A549 (cell line): ENCODE measurements at regions not wholly inside any gene's neighbourhood (a gene's known extent, or its start where the extent isn't known, plus 50 kb on each side); places are given as distances from the start of the nearest gene placed in this dataset.

Experiments used
- ATAC-seq, 2 experiments: fragments of 200-7000 bp in 1 of 2; fragments of >200 bp in 1 of 2; cut with Nextera tagmentation in 1 of 2; cut with Tn5 transposase in 1 of 2; 3 replicates each; pipeline versions ENCODE4 v1.8.0 to v1.9.1; 2018 to 2020; ENCODE audit warnings: mild to moderate bottlenecking in 1 of 2, moderate library complexity in 1 of 2
- CTCF ChIA-PET: fragments of 300-600 bp; sonication (Branson Sonifier 250); formaldehyde crosslinking; extraction: SDS; loops from one replicate; lab custom pipeline; 2021; ENCODE audit warnings: antibody characterized with exemption, inconsistent platforms; lab: Yijun Ruan, JAX
- POLR2A ChIA-PET: fragments of 350-600 bp; formaldehyde crosslinking; extraction: SDS; loops from one replicate; lab custom pipeline; 2021; ENCODE audit warnings: antibody characterized with exemption, inconsistent platforms; lab: Yijun Ruan, JAX
- DNase-seq, 2 experiments: peaks; one replicate each; pipeline versions ENCODE4 v3.0.0 to v3.0.0-alpha.2; 2011 to 2016; ENCODE audit warnings: low read depth in 1 of 2, low spot score in 1 of 2
- FAIRE-seq: peaks from 2 replicates; lab custom pipeline; 2011; peaks lifted over from hg19 to GRCh38; lab: Jason Lieb, UNC
- H3K27ac ChIP-seq, 2 experiments: fragments of >200 bp; sonication (Bioruptor Twin); formaldehyde crosslinking; 3 replicates each; pipeline ENCODE4 v1.5.1; 2016 to 2017
- H3K4me1 ChIP-seq: fragments of >200 bp; sonication (Bioruptor Twin); formaldehyde crosslinking; 3 replicates; pipeline ENCODE4 v1.6.1; 2016
- H3K4me2 ChIP-seq: fragments of >200 bp; sonication (Bioruptor Twin); formaldehyde crosslinking; 3 replicates; pipeline ENCODE4 v1.6.1; 2016
- H3K4me3 ChIP-seq: fragments of >200 bp; sonication (Bioruptor Twin); formaldehyde crosslinking; 3 replicates; pipeline ENCODE4 v1.5.1; 2016
- H3K9me3 ChIP-seq: fragments of >200 bp; sonication (Bioruptor Twin); formaldehyde crosslinking; 3 replicates; pipeline ENCODE4 v1.6.1; 2016
- CEBPB ChIP-seq, 2 experiments: fragments of >200 bp in 1 of 2; sonication (Bioruptor Twin) in 1 of 2; formaldehyde crosslinking in 1 of 2; IDR thresholded peaks; 2 replicates each; pipeline ENCODE4 v1.6.1; 2012 to 2016
- CHD2 ChIP-seq: fragments of 150-350 bp; IDR thresholded peaks from 2 replicates; pipeline ENCODE4 v1.6.1; 2014; ENCODE audit warnings: low read length; ENCODE audit not compliant: partially characterized antibody
- CHD4 ChIP-seq: fragments of 200-600 bp; sonication (generic); IDR thresholded peaks from 2 replicates; pipeline ENCODE4 v1.6.1; 2016; ENCODE audit warnings: antibody characterized with exemption, mild to moderate bottlenecking, borderline replicate concordance
- FOSB ChIP-seq: fragments of 250-450 bp; sonication (Bioruptor Pico); IDR thresholded peaks from 2 replicates; pipeline ENCODE4 v1.5.0; 2020; ENCODE audit warnings: mild to moderate bottlenecking, moderate library complexity
- FOSL2 ChIP-seq, 2 experiments: fragments of 450-650 bp in 1 of 2; fragments of >200 bp in 1 of 2; sonication (Bioruptor Twin) in 1 of 2; formaldehyde crosslinking; IDR thresholded peaks; 2 replicates each; pipeline versions ENCODE4 v1.5.0 to v1.6.1; 2016 to 2020; ENCODE audit warnings: mild to moderate bottlenecking in 1 of 2, moderate library complexity in 1 of 2
- FOXS1 ChIP-seq: fragments of 250-450 bp; sonication (Bioruptor Pico); IDR thresholded peaks from 2 replicates; pipeline ENCODE4 v1.5.0; 2020; ENCODE audit warnings: mild to moderate bottlenecking, moderate library complexity
- HMGXB4 ChIP-seq: fragments of 250-450 bp; sonication (Bioruptor Pico); IDR thresholded peaks from 2 replicates; pipeline ENCODE4 v1.5.0; 2021; ENCODE audit warnings: mild to moderate bottlenecking, moderate library complexity, borderline replicate concordance
- HOXA7 ChIP-seq: fragments of 250-450 bp; sonication (Bioruptor Pico); IDR thresholded peaks from 2 replicates; pipeline ENCODE4 v1.5.0; 2020; ENCODE audit warnings: mild to moderate bottlenecking, moderate library complexity
- HOXB13 ChIP-seq: fragments of 250-450 bp; sonication (Bioruptor Pico); IDR thresholded peaks from 2 replicates; pipeline ENCODE4 v1.5.0; 2020; ENCODE audit warnings: low read depth, mild to moderate bottlenecking, moderate library complexity
- KDM1A ChIP-seq: fragments of 200-600 bp; sonication (generic); IDR thresholded peaks from 2 replicates; pipeline ENCODE4 v1.6.1; 2016; ENCODE audit warnings: low read depth, mild to moderate bottlenecking
- KDM5A ChIP-seq: fragments of 200-600 bp; sonication (generic); IDR thresholded peaks from 2 replicates; pipeline ENCODE4 v1.6.1; 2016; ENCODE audit warnings: antibody characterized with exemption, mild to moderate bottlenecking
- MAFK ChIP-seq: fragments of 450-650 bp; IDR thresholded peaks from 2 replicates; pipeline ENCODE4 v1.6.1; 2014; ENCODE audit not compliant: partially characterized antibody
- MAX ChIP-seq: IDR thresholded peaks from 2 replicates; pipeline ENCODE4 v1.6.1; 2012
- NPAS2 ChIP-seq: fragments of 250-450 bp; sonication (Bioruptor Pico); IDR thresholded peaks from 2 replicates; pipeline ENCODE4 v1.8.0; 2022; ENCODE audit warnings: mild to moderate bottlenecking, moderate library complexity, borderline replicate concordance
- POLR2A ChIP-seq: IDR thresholded peaks from 2 replicates; pipeline ENCODE4 v1.6.1; 2012; ENCODE audit warnings: mild to moderate bottlenecking, low read length
- POLR2AphosphoS2 ChIP-seq: conservative IDR thresholded peaks from 2 replicates; pipeline ENCODE4 v1.6.1; 2012; ENCODE audit warnings: low read length, improper control_type of control experiment, inconsistent platforms
- RFX5 ChIP-seq: fragments of 450-650 bp; IDR thresholded peaks from 2 replicates; pipeline ENCODE4 v1.7.1; 2014; ENCODE audit warnings: antibody characterized with exemption, mild to moderate bottlenecking, moderate library complexity
- RNF2 ChIP-seq: fragments of 200-600 bp; sonication (generic); IDR thresholded peaks from 2 replicates; pipeline ENCODE4 v1.6.1; 2016; ENCODE audit warnings: low read depth, mild to moderate bottlenecking, antibody characterized with exemption, moderate library complexity, borderline replicate concordance
- SMC3 ChIP-seq: fragments of >200 bp; sonication (Bioruptor Twin); formaldehyde crosslinking; IDR thresholded peaks from 3 replicates; pipeline ENCODE4 v1.6.1; 2018; ENCODE audit warnings: inconsistent platforms
- ZC3H11A ChIP-seq: fragments of 450-650 bp; IDR thresholded peaks from 2 replicates; pipeline ENCODE4 v1.6.1; 2014; ENCODE audit warnings: antibody characterized with exemption, mild to moderate bottlenecking
- WGBS: methylation state at CpG from one replicate; pipeline ENCODE4 v1.1.6; 2017; ENCODE audit errors: missing lambda C conversion rate; 5-methylcytosine and 5-hydroxymethylcytosine counted together
- TF ChIP-seq, protein P1 (sequence below): fragments of >200 bp; sonication (Bioruptor Twin); formaldehyde crosslinking; IDR thresholded peaks from 3 replicates; pipeline ENCODE4 v1.5.1; 2016
- TF ChIP-seq, protein P2 (sequence below): fragments of >200 bp; sonication (Bioruptor Twin); formaldehyde crosslinking; IDR thresholded peaks from 2 replicates; pipeline ENCODE4 v1.6.1; 2016

DNA sequence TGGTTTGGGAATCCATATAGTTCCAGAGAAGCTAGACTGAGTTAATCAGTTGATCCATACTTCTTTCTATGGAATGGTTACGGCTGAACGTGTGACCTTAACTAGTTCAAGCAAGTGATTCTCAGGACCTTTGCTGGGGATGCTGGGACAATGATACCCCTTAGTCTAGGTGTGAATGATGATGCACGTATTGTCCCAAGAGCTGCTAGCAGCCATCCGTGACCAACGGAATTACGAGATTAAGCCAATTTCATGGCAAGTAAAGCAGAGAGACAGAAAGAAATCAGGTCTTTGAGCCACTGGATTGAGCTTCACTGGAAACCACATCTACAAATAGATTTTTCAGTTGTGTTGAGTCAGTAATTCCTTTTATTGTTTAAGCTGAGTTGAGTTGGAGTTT lies 99.2 kb upstream of the LIFR start:
- Histone ChIP-seq H3K9me3 (no peaks in the 10 kb centered on the region), H3K4me3 (no peak overlapping the region), H3K27ac (no peak overlapping the region), H3K4me2 (no peak overlapping the region), H3K4me1 (peaks cover 1% of the 10 kb centered on the region; the same call in 2 of the 3 replicates)
- DNase-seq: no peak
- FAIRE-seq: no peak
- CTCF ChIA-PET: interaction anchor here (1.2 to 3.2 kb wide), 2 partner anchors 154 to 214 kb away, joined by 4 to 10 read pairs; no protein-coding TSS in a partner anchor
- TF ChIP-seq HOXA7 (CRISPR knock-in tag) (no peak), ZC3H11A (no peak), CHD4 (no peak), FOXS1 (CRISPR knock-in tag) (no peak)
- TF ChIP-seq, protein P1, sequence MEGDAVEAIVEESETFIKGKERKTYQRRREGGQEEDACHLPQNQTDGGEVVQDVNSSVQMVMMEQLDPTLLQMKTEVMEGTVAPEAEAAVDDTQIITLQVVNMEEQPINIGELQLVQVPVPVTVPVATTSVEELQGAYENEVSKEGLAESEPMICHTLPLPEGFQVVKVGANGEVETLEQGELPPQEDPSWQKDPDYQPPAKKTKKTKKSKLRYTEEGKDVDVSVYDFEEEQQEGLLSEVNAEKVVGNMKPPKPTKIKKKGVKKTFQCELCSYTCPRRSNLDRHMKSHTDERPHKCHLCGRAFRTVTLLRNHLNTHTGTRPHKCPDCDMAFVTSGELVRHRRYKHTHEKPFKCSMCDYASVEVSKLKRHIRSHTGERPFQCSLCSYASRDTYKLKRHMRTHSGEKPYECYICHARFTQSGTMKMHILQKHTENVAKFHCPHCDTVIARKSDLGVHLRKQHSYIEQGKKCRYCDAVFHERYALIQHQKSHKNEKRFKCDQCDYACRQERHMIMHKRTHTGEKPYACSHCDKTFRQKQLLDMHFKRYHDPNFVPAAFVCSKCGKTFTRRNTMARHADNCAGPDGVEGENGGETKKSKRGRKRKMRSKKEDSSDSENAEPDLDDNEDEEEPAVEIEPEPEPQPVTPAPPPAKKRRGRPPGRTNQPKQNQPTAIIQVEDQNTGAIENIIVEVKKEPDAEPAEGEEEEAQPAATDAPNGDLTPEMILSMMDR: no peak
- WGBS: 53% methylated on average over 6 of the region's 6 CpGs
- no peak for ATAC-seq
- POLR2A ChIA-PET: no interaction called here

- Histone ChIP-seq H3K4me1 (no peaks in the 10 kb centered on the region), H3K4me2 (no peak overlapping the region), H3K27ac (no peak overlapping the region), H3K4me3 (no peak overlapping the region), H3K9me3 (no peaks in the 10 kb centered on the region)
- ChIA-PET POLR2A (no interaction called here), CTCF (interaction anchor here (0.6 to 3.2 kb wide), 2 partner anchors 67 to 215 kb away, joined by 3 to 10 read pairs; no protein-coding TSS in a partner anchor)
- FAIRE-seq (no peak), ATAC-seq (no peak), DNase-seq (no peak)
- 28% methylated on average over 2 of the region's 2 CpGs for WGBS
- no peak for TF ChIP-seq POLR2AphosphoS2
- no peak for TF ChIP-seq HMGXB4 (CRISPR knock-in tag)
- no peak for TF ChIP-seq SMC3
- no peak for TF ChIP-seq MAFK
- TF ChIP-seq, protein P2, sequence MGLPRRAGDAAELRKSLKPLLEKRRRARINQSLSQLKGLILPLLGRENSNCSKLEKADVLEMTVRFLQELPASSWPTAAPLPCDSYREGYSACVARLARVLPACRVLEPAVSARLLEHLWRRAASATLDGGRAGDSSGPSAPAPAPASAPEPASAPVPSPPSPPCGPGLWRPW: no peak
- no peak for TF ChIP-seq KDM5A
- TF ChIP-seq NPAS2 (CRISPR knock-in tag): no peak
- no peak for TF ChIP-seq KDM1A
- no peak for TF ChIP-seq CEBPB (IDR thresholded peaks at IDR 0.05)
- no peak for TF ChIP-seq RNF2
- TF ChIP-seq HOXB13 (CRISPR knock-in tag): no peak
- no peak for TF ChIP-seq FOSL2 (IDR thresholded peaks at IDR 0.05)
- TF ChIP-seq FOSL2 (CRISPR knock-in tag; IDR thresholded peaks at IDR 0.05): no peak
- no peak for TF ChIP-seq FOSB (CRISPR knock-in tag)
- TF ChIP-seq RFX5: no peak
- TF ChIP-seq MAX: no peak
- no peak for TF ChIP-seq CHD2
- TF ChIP-seq POLR2A: no peak
These were observed 100.1 kb upstream of the LIFR start for GRCh38 chr5:38656568-38656967.
